CD8-positive, alpha-beta memory T cell (primary cell): ENCODE measurements at regions not wholly inside any gene's neighbourhood (a gene's known extent, or its start where the extent isn't known, plus 50 kb on each side); places are given as distances from the start of the nearest gene placed in this dataset.

Experiments
- CTCF ChIA-PET: fragments of 350-600 bp; sonication (Branson Sonifier 250); formaldehyde crosslinking; loops from one replicate; lab custom pipeline; 2021; ENCODE audit warnings: antibody characterized with exemption; lab: Charles Lee
- POLR2A ChIA-PET: fragments of 350-600 bp; sonication (Branson Sonifier 250); formaldehyde crosslinking; loops from one replicate; lab custom pipeline; 2021; ENCODE audit warnings: antibody characterized with exemption; lab: Charles Lee
- DNase-seq, 5 donors: peaks; one replicate each; pipeline versions ENCODE4 v3.0.0 to v3.0.0-alpha.2; 2020 to 2022; ENCODE audit warnings: mixed read lengths in 1 of 5
- H3K27ac ChIP-seq: one replicate; pipeline ENCODE4 v1.7.0; 2013; ENCODE audit warnings: low read depth, mild to moderate bottlenecking, low read length, moderate library complexity
- H3K27me3 ChIP-seq: 2 replicates; pipeline ENCODE4 v1.7.0; 2013; ENCODE audit warnings: low read length, mild to moderate bottlenecking; ENCODE audit not compliant: insufficient read depth, poor library complexity, severe bottlenecking
- H3K36me3 ChIP-seq: 2 replicates; pipeline ENCODE4 v1.7.0; 2013; ENCODE audit warnings: mild to moderate bottlenecking, low read length, moderate library complexity; ENCODE audit not compliant: insufficient read depth
- H3K4me1 ChIP-seq: 2 replicates; pipeline ENCODE4 v1.7.0; 2013; ENCODE audit warnings: mild to moderate bottlenecking, low read length, moderate library complexity; ENCODE audit not compliant: insufficient read depth
- H3K4me3 ChIP-seq: 2 replicates; pipeline ENCODE4 v1.7.0; 2013; ENCODE audit warnings: mild to moderate bottlenecking, low read length
- H3K9me3 ChIP-seq: 2 replicates; pipeline ENCODE4 v1.7.0; 2013; ENCODE audit warnings: mild to moderate bottlenecking, low read length
- H3K27ac Mint-ChIP-seq, 8 donors: one replicate each; pipeline ENCODE4 v1.8.0; 2020 to 2021; ENCODE audit warnings: mixed read lengths in 8 of 8, mild to moderate bottlenecking in 6 of 8, inconsistent platforms in 3 of 8, moderate library complexity in 3 of 8
- H3K27me3 Mint-ChIP-seq, 2 donors: one replicate each; pipeline ENCODE4 v1.8.0; 2020 to 2021; ENCODE audit warnings: mixed read lengths in 2 of 2, mild to moderate bottlenecking in 1 of 2, moderate library complexity in 1 of 2
- H3K36me3 Mint-ChIP-seq, 3 donors: one replicate each; pipeline ENCODE4 v1.8.0; 2020 to 2021; ENCODE audit warnings: mixed read lengths in 3 of 3, inconsistent platforms in 1 of 3, mild to moderate bottlenecking in 1 of 3
- H3K4me1 Mint-ChIP-seq, 3 donors: one replicate each; pipeline ENCODE4 v1.8.0; 2020 to 2021; ENCODE audit warnings: mixed read lengths in 3 of 3, inconsistent platforms in 1 of 3, mild to moderate bottlenecking in 1 of 3
- H3K4me3 Mint-ChIP-seq, 7 donors: one replicate each; pipeline ENCODE4 v1.8.0; 2020 to 2021; ENCODE audit warnings: mixed read lengths in 7 of 7, mild to moderate bottlenecking in 6 of 7, moderate library complexity in 4 of 7, inconsistent platforms in 2 of 7
- H3K9me3 Mint-ChIP-seq, 5 donors: one replicate each; pipeline ENCODE4 v1.8.0; 2020 to 2022; ENCODE audit warnings: mixed read lengths in 5 of 5, mild to moderate bottlenecking in 3 of 5, moderate library complexity in 2 of 5, inconsistent platforms in 1 of 5

DNA sequence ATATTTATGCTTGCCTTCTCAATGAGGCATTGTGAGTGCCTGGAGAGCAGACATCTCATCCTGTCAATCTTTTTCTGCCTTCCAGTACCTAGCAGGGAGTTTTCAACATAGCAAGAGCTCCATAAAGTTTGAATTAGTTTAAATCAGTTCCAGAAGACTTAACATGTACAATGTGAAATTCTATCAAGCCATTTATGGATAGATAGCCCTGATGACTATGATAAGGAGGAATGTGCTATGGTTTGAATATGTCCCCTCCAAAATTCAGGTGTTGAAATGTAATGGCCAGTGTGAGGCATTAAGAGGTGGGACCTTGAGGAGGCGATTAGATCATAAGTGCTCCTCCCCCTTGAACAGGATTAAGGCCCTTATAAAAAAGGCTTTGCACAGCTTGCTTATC lies 306.9 kb upstream of the SMARCA2 start:
- H3K9me3 ChIP-seq, result no peaks in the 10 kb centered on the region
- H3K27ac ChIP-seq, result no peak overlapping the region
- DNase-seq, result no peak
- Mint-ChIP-seq H3K9me3 (no peaks in the 10 kb centered on the region), H3K27ac (no peak overlapping the region), H3K36me3 (no peaks in the 10 kb centered on the region), H3K4me1 (no peaks in the 10 kb centered on the region), H3K4me3 (no peak overlapping the region), H3K27me3 (peaks cover 5 to 25% of the 10 kb centered on the region in 2 donors)
- H3K36me3 ChIP-seq, result no peaks in the 10 kb centered on the region
- H3K4me1 ChIP-seq, result no peaks in the 10 kb centered on the region
- no peak overlapping the region for H3K4me3 ChIP-seq
- POLR2A ChIA-PET, result no interaction called here
- CTCF ChIA-PET, result no interaction called here
- H3K27me3 ChIP-seq, result no peaks in the 10 kb centered on the region

DNA sequence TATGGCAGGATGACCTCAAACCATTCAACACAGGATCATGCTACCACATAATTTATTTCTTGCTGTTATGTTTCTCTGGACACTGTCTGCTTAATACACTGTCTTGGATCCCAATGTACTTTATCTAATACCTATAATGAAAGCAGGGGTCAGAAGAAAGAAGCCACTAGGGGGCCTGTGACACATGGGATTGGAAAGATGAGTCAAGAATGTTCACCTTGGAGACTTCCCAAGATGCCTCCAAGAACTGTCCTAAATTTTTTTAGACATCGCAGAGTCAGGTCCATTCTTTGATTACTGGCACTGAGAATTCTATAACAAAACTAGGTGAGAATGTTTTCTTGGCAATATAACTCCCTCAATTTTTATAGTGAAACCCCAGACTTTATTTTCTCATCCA lies 305.8 kb upstream of the SMARCA2 start:
- Mint-ChIP-seq H3K27ac (no peak overlapping the region), H3K4me1 (no peaks in the 10 kb centered on the region), H3K36me3 (no peaks in the 10 kb centered on the region), H3K9me3 (no peaks in the 10 kb centered on the region), H3K4me3 (no peak overlapping the region), H3K27me3 (peaks cover 5 to 25% of the 10 kb centered on the region in 2 donors)
- H3K36me3 ChIP-seq, result no peaks in the 10 kb centered on the region
- CTCF ChIA-PET, result no interaction called here
- POLR2A ChIA-PET, result no interaction called here
- no peak for DNase-seq
- H3K4me1 ChIP-seq, result no peaks in the 10 kb centered on the region
- no peak overlapping the region for H3K27ac ChIP-seq
- H3K9me3 ChIP-seq, result no peaks in the 10 kb centered on the region
- H3K4me3 ChIP-seq, result no peak overlapping the region
- H3K27me3 ChIP-seq, result no peaks in the 10 kb centered on the region

DNA sequence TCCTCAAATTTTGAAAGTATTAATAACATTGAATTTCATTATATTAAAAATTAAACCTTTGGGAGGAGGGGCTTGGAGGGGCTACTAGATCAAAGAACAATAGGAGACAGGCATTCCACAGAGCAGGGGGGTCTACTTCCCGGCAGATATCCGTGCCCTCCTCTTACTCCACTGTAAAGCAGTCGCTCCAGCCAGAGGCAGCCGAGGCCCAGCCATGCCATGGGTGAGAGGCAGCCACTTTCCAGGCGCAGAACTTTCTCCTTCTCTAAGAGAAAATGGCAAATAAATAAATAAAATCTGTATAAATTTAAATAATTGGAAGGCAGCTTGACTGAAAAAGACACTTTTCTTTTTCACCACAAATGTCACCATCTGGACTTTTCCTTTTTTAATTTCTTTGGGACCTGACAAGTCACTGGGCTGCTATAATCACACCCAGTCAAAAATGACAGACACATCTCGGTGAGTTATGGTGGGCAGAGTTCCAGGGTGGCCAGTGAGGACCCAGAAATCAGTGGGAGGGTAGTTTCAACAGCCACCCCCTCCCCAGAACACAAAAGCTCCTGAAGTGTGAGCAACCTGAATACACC lies 302.2 kb upstream of the SMARCA2 start:
- Histone ChIP-seq H3K4me1 (no peaks in the 10 kb centered on the region), H3K27ac (no peak overlapping the region), H3K27me3 (no peaks in the 10 kb centered on the region), H3K4me3 (no peak overlapping the region), H3K9me3 (no peaks in the 10 kb centered on the region), H3K36me3 (no peaks in the 10 kb centered on the region)
- DNase-seq, result no peak
- ChIA-PET CTCF (no interaction called here), POLR2A (no interaction called here)
- Mint-ChIP-seq H3K4me1 (no peaks in the 10 kb centered on the region), H3K27me3 (peaks cover 5 to 26% of the 10 kb centered on the region in 2 donors), H3K36me3 (no peaks in the 10 kb centered on the region), H3K4me3 (no peak overlapping the region), H3K9me3 (no peaks in the 10 kb centered on the region), H3K27ac (no peak overlapping the region)

DNA sequence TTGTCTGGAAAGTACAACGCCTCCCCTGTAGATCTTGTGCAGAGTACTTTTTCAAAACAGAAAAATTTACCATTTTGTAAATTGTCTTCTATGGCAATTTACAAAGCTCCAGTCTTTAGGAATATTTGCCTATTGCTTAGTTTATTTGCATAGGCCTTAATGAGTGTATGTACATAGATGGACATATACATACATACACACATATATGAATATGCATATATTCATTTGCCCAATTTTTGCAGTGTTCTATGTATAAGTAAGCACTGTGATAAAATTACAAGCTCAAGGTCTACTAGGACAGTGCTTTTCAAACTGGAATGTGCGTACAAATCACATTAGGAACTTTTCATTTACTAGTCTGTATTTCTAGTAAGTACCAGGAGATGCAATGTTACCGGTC lies 301.3 kb upstream of the SMARCA2 start:
- no peaks in the 10 kb centered on the region for H3K36me3 Mint-ChIP-seq
- H3K4me1 ChIP-seq, result no peaks in the 10 kb centered on the region
- H3K27me3 ChIP-seq, result no peaks in the 10 kb centered on the region
- CTCF ChIA-PET, result no interaction called here
- no peaks in the 10 kb centered on the region for H3K36me3 ChIP-seq
- POLR2A ChIA-PET, result no interaction called here
- H3K4me1 Mint-ChIP-seq, result no peaks in the 10 kb centered on the region
- no peak overlapping the region for H3K4me3 ChIP-seq
- peaks cover 5 to 34% of the 10 kb centered on the region in 2 donors for H3K27me3 Mint-ChIP-seq
- H3K27ac ChIP-seq, result no peak overlapping the region
- no peaks in the 10 kb centered on the region for H3K9me3 Mint-ChIP-seq
- no peak overlapping the region for H3K27ac Mint-ChIP-seq
- no peak for DNase-seq
- no peak overlapping the region for H3K4me3 Mint-ChIP-seq
- no peaks in the 10 kb centered on the region for H3K9me3 ChIP-seq

DNA sequence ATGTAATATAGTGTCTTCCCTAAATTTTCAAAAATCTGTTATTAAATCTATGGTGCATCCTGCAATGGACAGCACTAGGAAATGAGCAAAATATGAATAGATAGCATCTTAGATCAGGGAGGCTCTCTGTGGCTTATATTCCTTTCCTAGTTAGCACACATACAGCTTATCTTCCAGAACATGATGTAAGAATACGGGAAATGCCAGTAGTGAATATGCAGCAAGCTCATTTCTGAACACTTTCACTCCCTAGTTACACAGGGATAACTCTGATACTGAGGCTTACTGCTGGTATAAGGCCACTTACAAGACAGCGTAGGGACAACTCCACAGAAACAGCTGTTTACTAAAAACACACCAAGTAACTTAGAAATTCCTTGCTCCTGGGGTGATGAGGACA lies 297.3 kb upstream of the SMARCA2 start:
- no peaks in the 10 kb centered on the region for H3K4me1 Mint-ChIP-seq
- CTCF ChIA-PET, result no interaction called here
- POLR2A ChIA-PET, result no interaction called here

DNA sequence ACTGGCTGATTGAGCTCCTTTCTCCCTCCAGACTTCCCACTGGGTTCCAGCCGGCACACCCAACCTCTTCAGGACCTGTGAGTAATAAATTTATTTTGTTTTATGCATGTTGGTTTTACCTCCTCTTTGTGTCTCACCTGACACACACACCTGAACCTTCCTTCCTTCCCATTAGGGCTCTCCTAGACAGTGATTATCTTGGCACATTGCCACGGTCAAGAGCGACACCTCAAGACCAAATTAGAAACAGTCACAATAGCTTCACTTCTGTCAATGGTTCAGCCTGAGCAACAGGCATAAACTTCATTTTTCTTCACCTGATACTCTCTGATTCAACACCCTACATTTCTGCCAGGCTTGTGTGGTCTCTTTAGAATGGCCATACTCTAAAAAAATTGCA lies 296.3 kb upstream of the SMARCA2 start:
- H3K4me1 ChIP-seq, result no peaks in the 10 kb centered on the region
- H3K27ac Mint-ChIP-seq, result no peak overlapping the region
- H3K27me3 ChIP-seq, result no peaks in the 10 kb centered on the region
- no peaks in the 10 kb centered on the region for H3K4me1 Mint-ChIP-seq
- CTCF ChIA-PET, result no interaction called here
- no peaks in the 10 kb centered on the region for H3K36me3 Mint-ChIP-seq
- H3K4me3 ChIP-seq, result no peak overlapping the region
- no peak overlapping the region for H3K27ac ChIP-seq
- no peaks in the 10 kb centered on the region for H3K9me3 ChIP-seq
- POLR2A ChIA-PET, result no interaction called here
- H3K36me3 ChIP-seq, result no peaks in the 10 kb centered on the region
- no peak for DNase-seq
- no peaks in the 10 kb centered on the region for H3K9me3 Mint-ChIP-seq
- H3K27me3 Mint-ChIP-seq, result peaks cover 4 to 33% of the 10 kb centered on the region in 2 donors
- no peak overlapping the region for H3K4me3 Mint-ChIP-seq

More for the DNA sequence above, 297.3 kb upstream of the SMARCA2 start:
- Histone ChIP-seq H3K36me3 (no peaks in the 10 kb centered on the region), H3K4me1 (no peaks in the 10 kb centered on the region), H3K27me3 (no peaks in the 10 kb centered on the region), H3K27ac (no peak overlapping the region), H3K9me3 (no peaks in the 10 kb centered on the region), H3K4me3 (no peak overlapping the region)
- H3K9me3 Mint-ChIP-seq, result no peaks in the 10 kb centered on the region
- no peak overlapping the region for H3K27ac Mint-ChIP-seq
- DNase-seq, result no peak
- no peaks in the 10 kb centered on the region for H3K36me3 Mint-ChIP-seq
- no peak overlapping the region for H3K4me3 Mint-ChIP-seq
- peaks cover 4 to 34% of the 10 kb centered on the region in 2 donors for H3K27me3 Mint-ChIP-seq

DNA sequence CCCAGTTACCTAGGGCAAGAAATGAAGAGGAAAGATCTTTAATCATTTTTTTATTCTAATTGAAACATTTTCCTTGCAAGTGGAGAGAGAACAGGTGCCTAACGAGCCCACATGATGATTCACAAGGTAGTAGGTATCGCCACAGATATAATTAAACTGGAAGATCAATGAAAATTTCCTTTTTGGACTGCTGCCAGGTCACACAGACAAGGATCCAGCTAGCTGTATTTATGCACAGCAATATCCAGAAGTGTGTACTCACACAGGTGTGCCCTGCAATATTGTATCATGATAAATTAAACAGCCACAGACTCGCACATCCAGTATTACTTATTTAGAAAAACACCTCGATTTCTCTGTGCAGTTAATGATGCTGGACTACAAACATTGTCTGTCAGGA lies 294.0 kb upstream of the SMARCA2 start:
- Histone ChIP-seq H3K27ac (no peak overlapping the region), H3K9me3 (no peaks in the 10 kb centered on the region), H3K4me3 (no peak overlapping the region), H3K27me3 (no peaks in the 10 kb centered on the region), H3K4me1 (no peaks in the 10 kb centered on the region), H3K36me3 (no peaks in the 10 kb centered on the region)
- no peak for DNase-seq
- no peaks in the 10 kb centered on the region for H3K9me3 Mint-ChIP-seq
- H3K27me3 Mint-ChIP-seq, result peaks cover 4 to 23% of the 10 kb centered on the region in 2 donors
- ChIA-PET POLR2A (no interaction called here), CTCF (no interaction called here)
- no peak overlapping the region for H3K27ac Mint-ChIP-seq
- no peak overlapping the region for H3K4me3 Mint-ChIP-seq
- no peaks in the 10 kb centered on the region for H3K4me1 Mint-ChIP-seq
- H3K36me3 Mint-ChIP-seq, result no peaks in the 10 kb centered on the region

DNA sequence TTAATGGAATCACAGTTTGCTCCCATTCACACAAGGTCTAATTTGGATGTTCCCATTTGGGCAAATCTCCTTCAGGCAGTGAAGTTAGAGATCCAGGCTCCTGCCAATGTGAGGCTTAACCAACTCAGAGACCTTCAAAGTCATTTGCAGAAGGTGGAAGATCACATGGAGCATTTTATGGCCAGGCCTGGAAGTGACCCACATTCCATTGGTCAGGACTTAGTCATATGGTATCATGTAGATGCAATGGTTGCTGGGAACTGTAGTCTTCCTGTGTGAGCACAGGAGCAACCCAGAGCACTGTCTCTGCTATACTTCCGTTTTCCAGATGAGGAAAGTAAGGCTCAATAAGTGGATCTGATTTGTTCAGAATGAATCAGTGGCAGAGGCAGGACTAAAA lies 292.7 kb upstream of the SMARCA2 start:
- no peaks in the 10 kb centered on the region for H3K4me1 Mint-ChIP-seq
- H3K27me3 ChIP-seq, result no peaks in the 10 kb centered on the region
- H3K36me3 Mint-ChIP-seq, result no peaks in the 10 kb centered on the region
- no peaks in the 10 kb centered on the region for H3K9me3 Mint-ChIP-seq
- no peaks in the 10 kb centered on the region for H3K9me3 ChIP-seq
- peaks cover 4 to 27% of the 10 kb centered on the region in 2 donors for H3K27me3 Mint-ChIP-seq
- no peak overlapping the region for H3K4me3 Mint-ChIP-seq
- H3K27ac ChIP-seq, result no peak overlapping the region
- no peak overlapping the region for H3K27ac Mint-ChIP-seq
- H3K4me1 ChIP-seq, result no peaks in the 10 kb centered on the region
- CTCF ChIA-PET, result no interaction called here
- no peak for DNase-seq
- H3K36me3 ChIP-seq, result no peaks in the 10 kb centered on the region
- POLR2A ChIA-PET, result no interaction called here
- H3K4me3 ChIP-seq, result no peak overlapping the region
